ENCODE measurements at regions not wholly inside any gene's neighbourhood (a gene's known extent, or its start where the extent isn't known, plus 50 kb on each side); places are given as distances from the start of the nearest gene placed in this dataset.

DNA sequence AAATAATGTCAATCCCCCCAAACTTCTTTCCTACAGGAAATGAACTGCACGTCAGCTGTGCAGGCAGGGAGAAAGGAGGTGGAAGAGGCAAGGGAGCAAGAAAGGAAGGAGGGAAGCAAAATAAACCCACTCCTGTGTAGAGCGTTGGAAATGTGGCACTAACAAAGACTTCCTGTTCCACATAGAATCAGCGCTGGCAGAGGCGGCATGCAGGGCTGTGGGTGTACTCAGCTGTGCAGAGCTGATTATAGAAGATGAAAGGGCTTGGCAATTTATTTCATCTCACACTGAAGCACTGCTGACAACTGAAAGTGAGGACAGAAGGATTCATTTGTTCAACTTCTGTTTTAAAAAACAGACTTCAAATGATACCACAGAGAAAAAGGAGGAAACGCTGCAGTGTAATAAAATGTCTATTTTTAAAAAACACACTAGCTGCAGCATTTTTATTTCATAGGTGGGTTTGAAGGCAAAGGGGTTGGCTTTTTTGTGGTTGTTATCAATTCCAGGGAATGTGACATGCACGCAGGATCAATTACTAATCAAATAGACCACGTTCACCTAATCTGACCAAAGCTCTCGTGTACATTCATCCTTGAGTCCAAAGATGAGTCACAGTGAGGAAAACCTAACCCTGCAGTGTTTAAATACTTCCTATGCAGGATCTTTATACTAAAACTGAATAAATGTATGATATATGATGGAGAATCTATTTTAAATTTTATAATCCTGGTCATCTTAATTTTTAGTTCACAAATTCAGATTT lies 583.5 kb downstream of the ZNF608 start:
- TF ChIP-seq SRSF1 (optimal IDR thresholded peaks at IDR 0.05; ENCODE audit: low read depth, low read length): no peak
- no peak for TF ChIP-seq DPF2 (CRISPR knock-in tag; IDR thresholded peaks at IDR 0.05; ENCODE audit: borderline replicate concordance, low read depth)
- TF ChIP-seq EED (CRISPR knock-in tag; IDR thresholded peaks at IDR 0.05): no peak
- no peak for TF ChIP-seq REPIN1 (CRISPR knock-in tag; IDR thresholded peaks at IDR 0.05; ENCODE audit: borderline replicate concordance, low read depth)
- TF ChIP-seq UBTF (CRISPR knock-in tag; IDR thresholded peaks at IDR 0.05): no peak
- TF ChIP-seq, protein P1, sequence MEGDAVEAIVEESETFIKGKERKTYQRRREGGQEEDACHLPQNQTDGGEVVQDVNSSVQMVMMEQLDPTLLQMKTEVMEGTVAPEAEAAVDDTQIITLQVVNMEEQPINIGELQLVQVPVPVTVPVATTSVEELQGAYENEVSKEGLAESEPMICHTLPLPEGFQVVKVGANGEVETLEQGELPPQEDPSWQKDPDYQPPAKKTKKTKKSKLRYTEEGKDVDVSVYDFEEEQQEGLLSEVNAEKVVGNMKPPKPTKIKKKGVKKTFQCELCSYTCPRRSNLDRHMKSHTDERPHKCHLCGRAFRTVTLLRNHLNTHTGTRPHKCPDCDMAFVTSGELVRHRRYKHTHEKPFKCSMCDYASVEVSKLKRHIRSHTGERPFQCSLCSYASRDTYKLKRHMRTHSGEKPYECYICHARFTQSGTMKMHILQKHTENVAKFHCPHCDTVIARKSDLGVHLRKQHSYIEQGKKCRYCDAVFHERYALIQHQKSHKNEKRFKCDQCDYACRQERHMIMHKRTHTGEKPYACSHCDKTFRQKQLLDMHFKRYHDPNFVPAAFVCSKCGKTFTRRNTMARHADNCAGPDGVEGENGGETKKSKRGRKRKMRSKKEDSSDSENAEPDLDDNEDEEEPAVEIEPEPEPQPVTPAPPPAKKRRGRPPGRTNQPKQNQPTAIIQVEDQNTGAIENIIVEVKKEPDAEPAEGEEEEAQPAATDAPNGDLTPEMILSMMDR (CRISPR knock-in tag; IDR thresholded peaks at IDR 0.05): no peak
- TF ChIP-seq ZNF256 (CRISPR knock-in tag; conservative IDR thresholded peaks at IDR 0.05): no peak
- no peak for TF ChIP-seq MZF1 (CRISPR knock-in tag; IDR thresholded peaks at IDR 0.05; ENCODE audit: borderline replicate concordance)
- TF ChIP-seq MXI1 (IDR thresholded peaks at IDR 0.05; ENCODE audit: borderline replicate concordance, low read depth, low read length): no peak
- no peak for TF ChIP-seq POLR2AphosphoS5 (IDR thresholded peaks at IDR 0.05; ENCODE audit: low read depth, low read length)
- no peak for TF ChIP-seq ZNF136 (CRISPR knock-in tag; IDR thresholded peaks at IDR 0.05; ENCODE audit: low read depth)
- TF ChIP-seq HMGXB4 (CRISPR knock-in tag; IDR thresholded peaks at IDR 0.05; ENCODE audit: borderline replicate concordance in 1 of 2, low read depth in 1 of 2): no peak
